ENCODE measurements at regions not wholly inside any gene's neighbourhood (a gene's known extent, or its start where the extent isn't known, plus 50 kb on each side); places are given as distances from the start of the nearest gene placed in this dataset.

- FAIRE-seq (peak; percentile 69), DNase-seq (ENCODE audit: insufficient read length, low spot score) (no peak)
- TF ChIP-seq PAX5 (IDR thresholded peaks at IDR 0.05; ENCODE audit: insufficient read depth, low read length, severe bottlenecking) = no peak
- no peak for TF ChIP-seq POLR2A (IDR thresholded peaks at IDR 0.05; ENCODE audit: low read depth, low read length)
- no peak for TF ChIP-seq TAF1 (IDR thresholded peaks at IDR 0.05; ENCODE audit: low read depth, low read length)
- no peak for TF ChIP-seq SPI1 (IDR thresholded peaks at IDR 0.05; ENCODE audit: low read depth, low read length)
- no peak for TF ChIP-seq POLR2AphosphoS5 (IDR thresholded peaks at IDR 0.05; ENCODE audit: low read depth, low read length)
- TF ChIP-seq POU2F2 (IDR thresholded peaks at IDR 0.05; ENCODE audit: low read depth, low read length) = no peak
Measured at GRCh38 chrX:13432414-13433297, 112.8 kb upstream of the ATXN3L start.

GRCh38 chrX:13430136-13430827 is 110.4 kb upstream of the ATXN3L start:
- DNase-seq (ENCODE audit: insufficient read length, low spot score) (no peak), FAIRE-seq (no peak)
- TF ChIP-seq SPI1 (IDR thresholded peaks at IDR 0.05; ENCODE audit: low read depth, low read length) = no peak
- no peak for TF ChIP-seq POLR2AphosphoS5 (IDR thresholded peaks at IDR 0.05; ENCODE audit: low read depth, low read length)
- TF ChIP-seq POU2F2 (IDR thresholded peaks at IDR 0.05; ENCODE audit: low read depth, low read length) = no peak
- TF ChIP-seq TAF1 (IDR thresholded peaks at IDR 0.05; ENCODE audit: low read depth, low read length) = no peak
- no peak for TF ChIP-seq PAX5 (IDR thresholded peaks at IDR 0.05; ENCODE audit: insufficient read depth, low read length, severe bottlenecking)
- no peak for TF ChIP-seq POLR2A (IDR thresholded peaks at IDR 0.05; ENCODE audit: low read depth, low read length)

DNA sequence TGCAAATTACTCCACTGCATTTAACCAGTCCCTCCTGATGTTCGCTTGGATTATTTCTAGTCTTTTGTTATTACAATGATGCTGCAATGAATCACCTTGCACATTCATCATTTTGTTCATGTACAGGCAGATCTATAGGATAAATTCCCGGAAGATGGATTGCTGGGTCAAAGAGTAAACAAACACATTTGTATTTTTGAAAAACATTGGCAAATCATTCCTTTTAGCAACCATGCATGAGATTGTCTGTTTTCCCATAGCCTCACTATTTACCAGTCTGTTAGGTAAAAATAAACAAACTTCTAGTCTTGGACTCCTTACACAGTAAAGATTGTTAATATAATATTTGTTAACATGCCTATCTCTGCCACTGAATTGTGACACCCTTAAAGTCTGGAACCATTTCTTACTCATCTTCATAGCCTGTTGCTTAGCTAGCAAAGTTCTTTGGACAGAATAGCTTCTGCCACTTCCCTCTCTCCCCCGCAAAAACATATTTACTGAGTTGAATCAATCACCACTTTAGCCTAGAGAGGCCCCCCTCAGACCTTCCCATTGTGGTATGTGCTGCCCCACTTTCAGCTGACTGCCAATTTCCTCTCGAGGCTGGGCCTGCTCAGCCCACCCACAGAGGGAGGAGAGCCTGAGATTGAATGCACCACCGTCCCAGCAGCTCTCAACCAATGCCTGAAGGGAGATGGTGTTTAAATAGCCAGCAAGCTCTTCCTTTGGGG is 108.4 kb upstream of the ATXN3L start:
- DNase-seq (ENCODE audit: insufficient read length, low spot score) = peak; percentile 16
- TF ChIP-seq SPI1 (IDR thresholded peaks at IDR 0.05; ENCODE audit: low read depth, low read length) (peak; percentile 38), POLR2AphosphoS5 (IDR thresholded peaks at IDR 0.05; ENCODE audit: low read depth, low read length) (no peak)

DNA sequence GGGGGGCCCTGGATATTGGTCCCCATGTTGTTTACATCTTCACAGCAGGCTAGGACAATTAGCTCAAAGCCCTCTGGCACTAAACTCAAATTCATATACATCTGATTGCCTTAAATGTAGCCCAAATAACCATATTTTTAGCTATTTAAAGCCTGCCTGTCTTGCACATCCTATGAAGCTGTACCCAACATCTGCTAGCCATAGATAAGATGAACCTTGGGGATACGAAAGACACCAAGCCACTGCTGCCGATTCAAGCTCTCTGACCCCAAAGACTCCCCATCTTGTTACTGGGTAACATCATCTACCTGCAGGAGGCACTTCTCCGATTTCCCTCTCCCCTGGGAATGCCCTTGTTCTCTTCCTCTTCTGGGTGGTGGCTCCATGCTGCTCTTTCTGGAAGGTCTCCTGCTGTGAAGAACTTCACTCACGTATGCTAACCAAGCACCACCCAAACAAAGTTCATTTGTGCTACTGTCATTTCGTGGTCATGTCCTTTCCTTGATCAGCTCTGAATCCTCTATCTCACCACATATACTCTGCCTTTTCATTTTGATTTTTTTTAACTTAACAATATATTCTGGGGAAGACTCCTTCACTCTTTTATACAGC is 107.7 kb upstream of the ATXN3L start:
- TF ChIP-seq SPI1 (IDR thresholded peaks at IDR 0.05; ENCODE audit: low read depth, low read length) = no peak
- no peak for TF ChIP-seq PAX5 (IDR thresholded peaks at IDR 0.05; ENCODE audit: insufficient read depth, low read length, severe bottlenecking)
- no peak for TF ChIP-seq POLR2AphosphoS5 (IDR thresholded peaks at IDR 0.05; ENCODE audit: low read depth, low read length)
- TF ChIP-seq POU2F2 (IDR thresholded peaks at IDR 0.05; ENCODE audit: low read depth, low read length) = no peak
- TF ChIP-seq POLR2A (IDR thresholded peaks at IDR 0.05; ENCODE audit: low read depth, low read length) = no peak
- TF ChIP-seq TAF1 (IDR thresholded peaks at IDR 0.05; ENCODE audit: low read depth, low read length) = no peak
- peak; percentile 74 for FAIRE-seq

More for the DNA sequence above, 108.4 kb upstream of the ATXN3L start:
- peak; percentile 92 for FAIRE-seq

GRCh38 chrX:13420545-13421183 is 100.8 kb upstream of the ATXN3L start:
- peak; percentile 73 for FAIRE-seq
- DNase-seq (ENCODE audit: insufficient read length, low spot score) = no peak
- no peak for TF ChIP-seq POLR2AphosphoS5 (IDR thresholded peaks at IDR 0.05; ENCODE audit: low read depth, low read length)
- no peak for TF ChIP-seq SPI1 (IDR thresholded peaks at IDR 0.05; ENCODE audit: low read depth, low read length)
- TF ChIP-seq POLR2A (IDR thresholded peaks at IDR 0.05; ENCODE audit: low read depth, low read length) = no peak
- TF ChIP-seq PAX5 (IDR thresholded peaks at IDR 0.05; ENCODE audit: insufficient read depth, low read length, severe bottlenecking) = no peak
- TF ChIP-seq TAF1 (IDR thresholded peaks at IDR 0.05; ENCODE audit: low read depth, low read length) = no peak
- TF ChIP-seq POU2F2 (IDR thresholded peaks at IDR 0.05; ENCODE audit: low read depth, low read length) = no peak

More for the DNA sequence above, 107.7 kb upstream of the ATXN3L start:
- no peak for DNase-seq (ENCODE audit: insufficient read length, low spot score)

- FAIRE-seq = no peak
Measured at GRCh38 chrX:13419918-13420317, 100.1 kb upstream of the ATXN3L start.

GRCh38 chrX:13419276-13419675 is 99.4 kb upstream of the ATXN3L start:
- FAIRE-seq (no peak), DNase-seq (ENCODE audit: insufficient read length, low spot score) (no peak)
- TF ChIP-seq POU2F2 (IDR thresholded peaks at IDR 0.05; ENCODE audit: low read depth, low read length) = no peak
- TF ChIP-seq POLR2AphosphoS5 (IDR thresholded peaks at IDR 0.05; ENCODE audit: low read depth, low read length) = no peak
- TF ChIP-seq SPI1 (IDR thresholded peaks at IDR 0.05; ENCODE audit: low read depth, low read length) = no peak
- TF ChIP-seq TAF1 (IDR thresholded peaks at IDR 0.05; ENCODE audit: low read depth, low read length) = no peak
- TF ChIP-seq PAX5 (IDR thresholded peaks at IDR 0.05; ENCODE audit: insufficient read depth, low read length, severe bottlenecking) = no peak
- TF ChIP-seq POLR2A (IDR thresholded peaks at IDR 0.05; ENCODE audit: low read depth, low read length) = no peak

More at GRCh38 chrX:13419918-13420317, 100.1 kb upstream of the ATXN3L start:
- no peak for TF ChIP-seq POLR2AphosphoS5 (IDR thresholded peaks at IDR 0.05; ENCODE audit: low read depth, low read length)
- no peak for TF ChIP-seq SPI1 (IDR thresholded peaks at IDR 0.05; ENCODE audit: low read depth, low read length)
- DNase-seq (ENCODE audit: insufficient read length, low spot score) = no peak

DNA sequence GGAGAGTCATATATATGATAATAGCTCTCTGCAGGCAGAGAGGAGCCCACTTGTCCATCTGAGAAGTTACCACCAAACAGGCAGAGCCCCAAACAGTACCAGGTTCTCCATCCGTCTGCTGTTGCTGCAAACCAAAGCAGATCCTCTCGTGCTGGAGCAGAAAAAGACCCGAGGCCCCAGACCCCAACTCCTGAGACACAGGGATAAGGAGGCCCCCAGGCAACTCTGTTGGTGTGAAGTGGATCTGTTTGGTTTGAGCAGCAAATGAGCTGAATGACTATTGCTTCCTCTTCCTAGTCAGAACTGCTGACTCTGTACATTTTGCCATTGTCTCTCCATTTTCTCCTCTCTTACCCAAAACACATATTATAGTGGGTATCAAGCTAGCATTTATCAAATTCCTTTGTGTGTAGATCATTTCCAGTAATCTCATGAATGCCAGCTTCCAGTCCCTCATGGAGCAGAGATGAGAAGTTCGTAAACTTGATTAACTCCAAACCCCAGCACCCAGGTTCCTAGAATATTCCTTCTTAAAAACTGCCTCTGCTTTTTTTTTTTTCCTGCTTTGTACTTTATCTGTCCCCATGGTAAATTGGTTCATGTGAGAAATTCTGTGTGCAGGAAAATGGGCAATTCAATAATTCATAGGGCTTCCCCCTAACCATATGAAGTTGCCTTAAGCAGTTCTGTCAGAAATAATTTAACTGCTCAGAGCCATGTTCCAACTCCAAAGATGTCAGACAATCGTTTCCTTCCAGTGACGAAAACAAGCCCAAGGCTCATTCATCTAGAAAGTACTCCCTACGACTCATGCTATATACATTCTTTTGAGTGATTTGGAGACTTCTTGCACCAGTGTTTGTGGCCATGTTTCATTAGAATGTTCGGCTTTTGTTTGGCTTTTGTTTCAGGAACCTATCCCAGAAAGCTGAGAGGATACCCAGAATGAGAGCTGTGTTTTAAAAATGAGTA is 98.6 kb upstream of the ATXN3L start:
- DNase-seq (ENCODE audit: insufficient read length, low spot score) = no peak

More for the DNA sequence above, 98.6 kb upstream of the ATXN3L start:
- no peak for FAIRE-seq
- TF ChIP-seq POU2F2 (IDR thresholded peaks at IDR 0.05; ENCODE audit: low read depth, low read length) (no peak), SPI1 (IDR thresholded peaks at IDR 0.05; ENCODE audit: low read depth, low read length) (no peak), TAF1 (IDR thresholded peaks at IDR 0.05; ENCODE audit: low read depth, low read length) (no peak), POLR2AphosphoS5 (IDR thresholded peaks at IDR 0.05; ENCODE audit: low read depth, low read length) (no peak), POLR2A (IDR thresholded peaks at IDR 0.05; ENCODE audit: low read depth, low read length) (no peak), PAX5 (IDR thresholded peaks at IDR 0.05; ENCODE audit: insufficient read depth, low read length, severe bottlenecking) (no peak)
